ENCODE measurements at regions not wholly inside any gene's neighbourhood (a gene's known extent, or its start where the extent isn't known, plus 50 kb on each side); places are given as distances from the start of the nearest gene placed in this dataset.

DNA sequence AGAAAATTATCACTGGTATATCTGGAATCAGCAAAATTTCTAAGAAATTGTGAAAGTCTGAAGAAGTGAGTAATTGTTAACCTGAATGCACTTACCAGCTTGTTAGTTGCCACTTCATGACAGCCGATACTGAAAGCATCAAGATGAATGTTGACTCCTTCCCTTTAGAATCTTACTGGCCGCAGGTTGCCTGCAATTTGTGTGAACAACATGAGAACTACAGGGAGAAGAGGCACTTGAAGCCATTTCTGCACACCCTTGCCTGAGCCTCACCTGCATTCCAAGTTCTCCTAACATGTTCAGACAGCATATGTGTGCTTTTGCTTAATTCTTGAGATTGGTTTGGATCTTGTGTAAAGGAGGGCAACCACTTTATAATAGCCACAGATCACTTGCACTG lies 59.2 kb upstream of the SSX2IP start:
- WGBS, 2 donors, result 86 to 94% methylated on average over 2 of the region's 2 CpGs
- no peaks in the 10 kb centered on the region for H3K4me1 ChIP-seq

DNA sequence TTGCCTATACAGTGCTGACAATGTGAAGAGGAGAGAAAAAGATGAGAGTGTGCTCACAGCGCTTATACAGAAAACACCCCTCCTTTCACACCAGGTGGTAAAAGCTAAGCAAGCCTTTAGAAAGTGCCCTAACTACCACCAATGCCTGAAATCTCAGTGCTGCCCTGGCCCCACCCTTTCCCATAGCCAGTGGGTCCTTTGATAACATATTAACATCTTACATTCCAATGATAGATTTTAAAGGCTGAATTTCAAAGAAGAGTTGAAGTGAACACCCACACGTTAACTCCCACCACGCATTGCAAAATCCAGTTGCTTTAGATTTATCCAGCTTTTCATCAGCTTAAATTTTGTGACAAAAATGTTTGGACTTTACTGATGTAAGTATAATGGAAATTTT lies 58.1 kb upstream of the SSX2IP start:
- TF ChIP-seq POLR2A (IDR thresholded peaks at IDR 0.05), result no peak
- TF ChIP-seq EP300 (IDR thresholded peaks at IDR 0.05), result no peak
- TF ChIP-seq, protein P1, sequence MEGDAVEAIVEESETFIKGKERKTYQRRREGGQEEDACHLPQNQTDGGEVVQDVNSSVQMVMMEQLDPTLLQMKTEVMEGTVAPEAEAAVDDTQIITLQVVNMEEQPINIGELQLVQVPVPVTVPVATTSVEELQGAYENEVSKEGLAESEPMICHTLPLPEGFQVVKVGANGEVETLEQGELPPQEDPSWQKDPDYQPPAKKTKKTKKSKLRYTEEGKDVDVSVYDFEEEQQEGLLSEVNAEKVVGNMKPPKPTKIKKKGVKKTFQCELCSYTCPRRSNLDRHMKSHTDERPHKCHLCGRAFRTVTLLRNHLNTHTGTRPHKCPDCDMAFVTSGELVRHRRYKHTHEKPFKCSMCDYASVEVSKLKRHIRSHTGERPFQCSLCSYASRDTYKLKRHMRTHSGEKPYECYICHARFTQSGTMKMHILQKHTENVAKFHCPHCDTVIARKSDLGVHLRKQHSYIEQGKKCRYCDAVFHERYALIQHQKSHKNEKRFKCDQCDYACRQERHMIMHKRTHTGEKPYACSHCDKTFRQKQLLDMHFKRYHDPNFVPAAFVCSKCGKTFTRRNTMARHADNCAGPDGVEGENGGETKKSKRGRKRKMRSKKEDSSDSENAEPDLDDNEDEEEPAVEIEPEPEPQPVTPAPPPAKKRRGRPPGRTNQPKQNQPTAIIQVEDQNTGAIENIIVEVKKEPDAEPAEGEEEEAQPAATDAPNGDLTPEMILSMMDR (IDR thresholded peaks at IDR 0.05), result no peak
- 80 to 83% methylated on average over 3 of the region's 3 CpGs for WGBS, 2 donors

More for the DNA sequence above, 59.2 kb upstream of the SSX2IP start:
- Histone ChIP-seq H3K36me3 (no peaks in the 10 kb centered on the region), H3K9me3 (no peaks in the 10 kb centered on the region), H3K27me3 (no peaks in the 10 kb centered on the region), H3K27ac (no peak overlapping the region), H3K4me3 (no peak overlapping the region)
- TF ChIP-seq POLR2A (IDR thresholded peaks at IDR 0.05) (no peak), EP300 (IDR thresholded peaks at IDR 0.05) (no peak)
- TF ChIP-seq, protein P1 (IDR thresholded peaks at IDR 0.05), result no peak
- no peak for DNase-seq (ENCODE audit: low spot score in 2 of 2)

DNA sequence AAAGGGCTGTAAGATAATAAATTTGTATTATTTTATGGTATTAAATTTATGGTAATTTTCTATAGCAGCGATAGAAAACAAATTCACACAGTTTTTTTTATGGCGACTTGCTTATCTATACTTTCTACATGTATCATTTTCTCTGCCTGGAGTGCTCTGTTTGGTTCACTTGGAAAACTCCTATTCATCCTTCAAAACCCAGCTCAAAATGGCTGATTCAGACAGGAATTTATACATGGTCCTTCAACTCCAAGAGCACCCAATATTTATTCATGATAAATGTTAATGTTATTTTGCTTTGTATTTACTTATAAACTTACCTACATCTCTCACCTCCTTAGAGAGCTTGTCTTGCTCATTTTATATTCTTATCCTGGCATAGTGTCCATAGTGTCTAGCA lies 55.6 kb upstream of the SSX2IP start:
- H3K4me3 ChIP-seq, result no peak overlapping the region
- no peaks in the 10 kb centered on the region for H3K36me3 ChIP-seq
- H3K27ac ChIP-seq, result no peak overlapping the region
- no peak for TF ChIP-seq EP300 (IDR thresholded peaks at IDR 0.05)
- TF ChIP-seq, protein P1 (IDR thresholded peaks at IDR 0.05), result no peak
- no peak for TF ChIP-seq POLR2A (IDR thresholded peaks at IDR 0.05)
- no peak for DNase-seq (ENCODE audit: low spot score in 2 of 2)
- no peaks in the 10 kb centered on the region for H3K9me3 ChIP-seq
- no peaks in the 10 kb centered on the region for H3K27me3 ChIP-seq
- H3K4me1 ChIP-seq, result no peaks in the 10 kb centered on the region
- 97% methylated on average over 2 of the region's 2 CpGs for WGBS, 2 donors

More for the DNA sequence above, 58.1 kb upstream of the SSX2IP start:
- Histone ChIP-seq H3K27me3 (no peaks in the 10 kb centered on the region), H3K4me1 (no peaks in the 10 kb centered on the region), H3K36me3 (no peaks in the 10 kb centered on the region), H3K27ac (no peak overlapping the region), H3K9me3 (no peaks in the 10 kb centered on the region), H3K4me3 (no peak overlapping the region)
- no peak for DNase-seq (ENCODE audit: low spot score in 2 of 2)

DNA sequence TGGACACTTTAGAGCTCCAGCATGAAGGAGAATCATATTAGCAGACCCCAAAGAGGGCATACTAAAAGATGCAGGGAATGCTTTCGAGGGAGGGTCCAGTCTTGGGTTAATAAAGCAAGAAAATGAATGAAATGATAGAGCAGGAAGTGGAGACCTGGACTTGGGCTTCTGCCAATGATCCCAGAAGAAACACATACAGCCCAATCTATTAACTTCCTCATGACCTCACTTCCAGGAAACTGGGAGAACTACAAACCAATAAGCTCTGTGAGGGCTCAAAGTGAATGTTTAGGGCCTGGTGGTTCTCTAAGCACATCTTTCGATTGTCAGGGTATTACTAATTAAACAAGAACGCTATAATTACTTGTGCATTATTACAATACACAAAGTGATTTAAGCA lies 53.6 kb upstream of the SSX2IP start:
- H3K27me3 ChIP-seq, result no peaks in the 10 kb centered on the region
- 83 to 90% methylated on average over 3 of the region's 3 CpGs for WGBS, 2 donors
- TF ChIP-seq, protein P1 (IDR thresholded peaks at IDR 0.05), result no peak
- TF ChIP-seq EP300 (IDR thresholded peaks at IDR 0.05) (no peak), POLR2A (IDR thresholded peaks at IDR 0.05) (no peak)

DNA sequence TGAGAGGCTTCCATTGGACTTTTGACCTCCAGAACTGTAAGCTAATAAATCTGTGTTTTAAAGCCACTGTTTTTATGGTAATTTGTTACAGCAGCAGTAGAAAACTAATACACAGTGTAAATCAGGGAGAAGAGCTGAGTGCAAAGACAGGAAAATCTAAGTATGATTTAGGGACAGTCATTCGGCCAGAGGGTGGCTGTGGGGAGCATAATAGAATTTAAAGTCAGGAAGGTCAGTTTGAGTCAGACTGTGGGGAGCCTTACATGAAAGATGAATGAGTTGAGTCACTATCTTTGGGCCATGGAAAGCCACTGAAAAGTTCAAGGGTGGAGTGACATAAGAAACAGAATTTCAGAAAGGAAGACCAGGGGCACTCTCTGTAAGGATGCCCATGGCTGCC lies 52.4 kb upstream of the SSX2IP start:
- H3K27ac ChIP-seq, result no peak overlapping the region
- no peaks in the 10 kb centered on the region for H3K4me1 ChIP-seq
- no peaks in the 10 kb centered on the region for H3K36me3 ChIP-seq
- H3K4me3 ChIP-seq, result no peak overlapping the region
- no peaks in the 10 kb centered on the region for H3K27me3 ChIP-seq
- peaks cover 0 to 3% (median 0%) of the 10 kb centered on the region in 4 donors for H3K9me3 ChIP-seq
- 51 to 52% methylated on average over 1 of the region's 1 CpG for WGBS, 2 donors
- no peak for DNase-seq (ENCODE audit: low spot score in 2 of 2)
- TF ChIP-seq, protein P1 (IDR thresholded peaks at IDR 0.05), result no peak
- TF ChIP-seq POLR2A (IDR thresholded peaks at IDR 0.05), result no peak
- no peak for TF ChIP-seq EP300 (IDR thresholded peaks at IDR 0.05)

More for the DNA sequence above, 53.6 kb upstream of the SSX2IP start:
- Histone ChIP-seq H3K4me1 (no peaks in the 10 kb centered on the region), H3K36me3 (no peaks in the 10 kb centered on the region), H3K4me3 (no peak overlapping the region), H3K27ac (no peak overlapping the region), H3K9me3 (no peaks in the 10 kb centered on the region)
- no peak for DNase-seq (ENCODE audit: low spot score in 2 of 2)
